NCI-H774 (cell line): ENCODE measurements at regions not wholly inside any gene's neighbourhood (a gene's known extent, or its start where the extent isn't known, plus 50 kb on each side); places are given as distances from the start of the nearest gene placed in this dataset.
"Not testable (repeated sequence)": the region's sequence is repeated elsewhere in the genome, so short reads cannot be mapped to it uniquely, and the experiment has no call there.

Experiments used
- DNase-seq: peaks from one replicate; lab custom pipeline; 2025; lab: John Stamatoyannopoulos, UW

DNA sequence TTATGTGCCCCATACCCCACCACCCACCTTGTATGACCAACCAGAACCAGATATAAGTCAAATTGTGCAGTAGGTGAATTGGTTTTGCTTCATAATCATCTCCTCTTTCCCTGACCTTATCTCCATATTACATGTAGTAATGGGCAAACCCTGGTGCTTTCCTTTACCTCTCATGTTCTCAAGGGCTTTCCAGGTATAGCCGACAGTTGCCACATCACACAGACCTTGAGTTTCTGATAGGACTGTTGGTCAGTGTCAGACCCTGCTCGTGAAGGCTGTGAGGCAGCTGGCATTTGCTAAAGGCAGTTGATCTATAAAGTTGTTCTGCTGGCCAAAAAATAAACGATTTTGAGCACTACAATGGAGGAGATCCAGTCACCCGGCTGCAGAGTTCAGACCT lies 145.9 kb downstream of the ALX1 start:
- no peak for DNase-seq

DNA sequence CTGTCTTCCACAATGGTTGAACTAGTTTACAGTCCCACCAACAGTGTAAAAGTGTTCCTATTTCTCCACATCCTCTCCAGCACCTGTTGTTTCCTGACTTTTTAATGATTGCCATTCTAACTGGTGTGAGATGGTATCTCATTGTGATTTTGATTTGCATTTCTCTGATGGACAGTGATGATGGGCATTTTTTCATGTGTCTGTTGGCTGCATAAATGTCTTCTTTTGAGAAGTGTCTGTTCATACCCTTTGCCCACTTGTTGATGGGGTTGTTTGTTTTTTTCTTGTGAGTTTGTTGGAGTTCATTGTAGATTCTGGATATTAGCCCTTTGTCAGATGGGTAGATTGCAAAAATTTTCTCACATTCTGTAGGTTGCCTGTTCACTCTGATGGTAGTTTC lies 153.1 kb downstream of the ALX1 start:
- not testable (repeated sequence) for DNase-seq

DNA sequence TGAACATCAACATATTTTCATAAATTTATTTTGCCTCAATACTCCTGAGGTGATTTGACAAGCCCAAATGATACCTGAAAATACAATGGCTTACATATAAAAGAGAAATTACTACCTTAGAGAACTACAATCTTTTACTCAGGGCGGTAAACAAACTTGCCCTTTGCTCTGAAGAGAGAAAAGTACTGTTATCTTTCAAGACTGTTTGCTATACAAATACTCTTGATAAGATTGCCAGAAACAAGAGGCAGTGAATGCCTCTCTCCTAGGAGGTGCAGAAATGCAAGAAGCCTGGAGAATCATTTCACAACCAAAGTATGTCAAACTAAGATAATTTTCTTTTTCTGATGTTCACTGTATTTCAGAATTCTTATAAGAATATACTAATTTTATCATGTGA lies 160.3 kb downstream of the ALX1 start:
- no peak for DNase-seq

DNA sequence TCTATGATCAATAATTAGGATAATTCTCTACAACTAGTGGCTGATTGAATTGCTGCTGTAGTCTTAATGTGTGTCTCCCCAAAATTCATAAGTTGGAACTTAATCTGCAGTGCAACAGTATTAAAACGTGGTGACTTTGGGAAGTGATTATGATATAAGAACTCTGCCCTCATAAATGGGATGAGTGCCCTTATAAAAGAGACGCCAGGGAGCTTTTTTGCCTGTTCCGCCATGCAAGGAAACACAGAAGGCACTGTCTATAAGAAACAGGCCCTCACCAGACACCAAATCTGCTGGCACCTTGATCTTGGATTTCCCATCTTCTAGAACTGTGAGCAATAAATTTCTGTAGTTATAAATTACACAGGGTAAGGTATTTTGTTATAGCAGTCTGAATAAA lies 161.0 kb downstream of the ALX1 start:
- no peak for DNase-seq

DNA sequence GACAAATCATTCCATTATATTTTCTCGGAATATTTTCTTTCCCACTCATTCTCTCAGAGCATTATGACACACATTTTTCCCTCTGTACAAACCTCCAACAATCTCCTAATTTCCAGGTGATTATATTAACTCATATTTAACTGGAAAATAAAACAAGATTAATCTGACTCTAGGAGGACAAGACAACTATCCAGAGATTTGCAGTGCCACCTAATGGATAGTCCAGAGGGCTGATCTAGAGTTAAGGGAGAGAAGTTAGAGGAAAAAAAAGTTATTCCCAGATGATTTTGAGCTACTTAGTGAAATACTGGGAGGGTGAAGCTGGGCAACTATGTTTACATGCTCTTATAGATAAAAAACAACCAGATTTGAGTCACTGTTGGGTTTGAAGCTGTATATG lies 161.7 kb downstream of the ALX1 start:
- peak; percentile 17 for DNase-seq

DNA sequence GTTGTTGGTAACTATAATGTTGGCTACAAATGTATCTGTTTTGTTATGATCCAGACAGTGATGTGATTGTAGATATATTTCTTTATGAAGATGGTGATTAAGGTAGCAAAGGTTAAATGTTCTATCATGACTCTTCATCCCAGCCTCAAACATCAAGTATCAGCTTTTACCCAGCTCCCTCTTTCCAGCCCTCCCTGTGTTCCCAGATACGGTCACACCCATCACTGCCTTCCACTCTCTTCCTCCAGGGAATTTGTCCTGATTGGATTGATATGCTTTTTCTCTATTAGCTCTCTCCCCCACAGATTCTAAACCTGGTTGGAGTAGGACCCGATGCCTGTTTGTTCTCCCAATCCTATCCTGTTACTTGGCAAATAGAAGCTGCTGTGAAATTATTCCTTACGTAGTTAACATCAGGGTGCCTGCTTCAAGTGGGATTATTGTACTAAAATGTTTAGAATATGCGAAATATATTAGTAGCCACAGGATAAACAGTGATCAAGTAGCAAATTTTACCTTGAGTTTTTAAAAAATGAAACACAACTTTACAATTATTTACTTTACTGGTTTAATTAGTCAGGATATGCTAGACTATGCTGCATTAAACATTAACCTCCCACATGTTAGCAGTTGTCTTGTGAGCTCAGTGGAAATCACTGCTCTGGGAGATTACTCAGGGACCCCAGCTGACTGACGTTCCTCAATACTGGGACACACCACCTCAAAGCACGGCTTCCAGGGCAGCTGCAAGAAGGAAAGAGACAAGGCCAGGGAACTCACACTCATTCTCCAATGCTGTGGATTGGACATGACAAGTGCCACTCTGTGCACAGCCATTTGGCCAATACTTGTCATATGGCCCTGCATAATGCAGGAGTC lies 165.3 kb downstream of the ALX1 start:
- no peak for DNase-seq

DNA sequence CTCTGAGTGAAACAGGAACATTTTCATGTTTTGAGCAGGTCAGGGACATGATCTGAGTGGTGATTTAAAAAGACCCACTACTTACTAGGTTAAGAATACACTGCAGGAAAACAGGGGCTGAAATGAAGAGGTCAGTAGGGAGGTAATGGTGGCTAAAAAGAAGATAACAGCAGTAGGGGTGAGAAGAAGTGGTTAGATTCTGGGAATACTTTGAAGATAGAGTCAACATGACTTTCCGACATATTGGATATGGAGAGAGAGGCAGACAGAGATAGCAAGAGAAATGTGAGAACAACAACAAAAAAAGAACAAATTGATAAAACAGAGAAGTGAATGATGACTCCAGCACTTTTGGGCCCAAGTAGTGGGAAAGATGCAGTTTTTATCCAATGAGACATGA lies 168.0 kb downstream of the ALX1 start:
- DNase-seq, result no peak

DNA sequence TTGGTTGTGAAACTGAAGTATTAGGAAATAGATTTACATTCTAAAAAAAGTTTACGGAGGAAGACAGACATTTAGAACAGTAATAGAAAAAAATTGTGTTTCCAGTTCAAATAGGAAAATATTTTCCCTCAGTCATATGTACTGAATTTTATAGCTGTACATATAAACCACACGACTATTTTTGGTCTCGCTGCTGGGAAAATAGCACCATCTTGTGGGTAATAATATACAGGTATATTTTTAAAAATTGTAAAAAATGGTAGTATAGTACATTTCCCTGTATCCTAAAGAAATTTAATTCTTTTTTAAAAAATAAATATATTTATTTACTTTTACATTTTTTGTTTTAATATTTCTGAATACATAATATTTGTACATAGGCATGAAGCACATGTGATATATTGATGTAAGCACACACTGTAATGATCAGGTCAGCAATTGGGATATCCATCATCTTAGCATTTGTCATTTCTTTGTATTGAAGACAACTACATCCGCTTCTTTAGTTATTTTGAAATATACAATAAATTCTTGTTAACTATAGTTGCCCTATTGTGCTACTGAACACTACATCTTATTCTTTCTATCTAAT lies 168.6 kb downstream of the ALX1 start:
- peak; percentile 6 for DNase-seq

DNA sequence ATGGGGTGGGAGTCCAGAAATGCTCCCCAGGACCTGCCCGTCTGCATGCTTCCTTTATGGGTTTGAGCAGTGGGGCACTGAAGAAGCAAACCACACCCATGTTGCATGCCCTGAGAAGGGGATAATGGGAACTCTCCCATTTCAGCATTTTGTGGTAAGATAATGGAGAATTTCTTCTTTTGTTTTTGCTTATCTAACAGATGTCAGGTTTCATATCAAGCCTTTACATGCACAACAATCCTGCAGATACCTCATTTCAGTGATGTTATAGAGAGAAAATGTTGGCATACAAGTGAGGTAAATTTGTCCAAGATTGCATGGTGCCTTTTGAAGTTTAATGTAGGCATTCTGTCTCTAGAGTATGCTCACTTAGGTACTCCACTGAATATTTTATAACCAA lies 177.0 kb downstream of the ALX1 start:
- DNase-seq, result no peak

DNA sequence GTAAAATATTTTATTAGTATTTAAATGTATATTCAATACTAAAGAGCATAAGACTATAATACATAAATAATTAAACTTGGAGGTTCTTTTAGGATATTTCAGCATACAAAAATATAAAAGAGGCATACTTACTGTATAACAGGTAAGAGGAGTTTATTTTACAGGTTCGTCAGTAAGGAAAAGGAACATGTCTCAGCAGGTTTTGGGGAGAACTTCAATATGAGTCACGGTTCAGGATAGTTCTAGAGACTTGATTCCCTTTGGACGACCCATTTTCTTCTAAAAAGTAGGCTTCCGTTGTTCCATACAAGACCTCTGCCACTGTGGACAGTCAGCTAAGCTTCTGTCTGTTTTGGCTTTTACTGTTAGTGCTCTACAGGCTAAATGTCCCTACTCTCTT lies 181.1 kb downstream of the ALX1 start:
- no peak for DNase-seq

DNA sequence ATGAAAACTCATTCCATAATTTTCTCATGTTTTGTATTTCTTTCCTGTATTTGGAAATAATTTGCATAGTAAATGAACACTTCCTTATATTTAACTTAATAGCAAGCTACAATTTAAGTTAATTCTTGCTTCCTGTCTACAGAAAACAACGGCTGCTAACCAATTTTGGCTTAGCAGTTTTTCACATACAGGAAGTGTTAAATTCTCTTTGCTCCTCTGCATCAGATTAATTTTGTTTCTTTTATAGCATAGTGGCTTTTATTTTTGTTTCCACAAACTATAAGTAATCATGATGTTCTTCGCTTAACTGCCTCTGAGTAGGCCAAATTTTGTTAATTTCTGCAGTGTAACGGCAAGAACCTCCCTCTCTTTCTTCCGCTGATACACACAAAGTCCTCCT lies 182.9 kb downstream of the ALX1 start:
- DNase-seq, result no peak

DNA sequence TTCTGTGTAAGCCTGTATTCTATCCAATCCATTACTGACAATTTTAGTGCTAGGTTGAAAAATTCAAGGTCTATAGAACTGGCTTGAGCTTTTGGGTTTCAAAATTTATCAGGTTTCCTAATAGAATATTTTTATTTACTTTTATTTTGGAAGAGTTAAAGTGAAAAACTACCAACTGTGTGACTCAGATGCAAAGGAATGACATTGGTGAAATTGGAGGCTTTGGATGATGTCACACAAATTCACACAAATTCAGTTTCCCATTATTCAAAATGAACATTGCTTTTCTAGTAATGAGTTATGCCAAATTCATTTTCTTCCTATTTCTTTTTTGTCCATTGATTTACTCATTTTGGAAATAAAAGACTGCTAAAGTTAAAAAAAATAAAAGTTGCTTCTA lies 186.9 kb downstream of the ALX1 start:
- DNase-seq, result no peak

DNA sequence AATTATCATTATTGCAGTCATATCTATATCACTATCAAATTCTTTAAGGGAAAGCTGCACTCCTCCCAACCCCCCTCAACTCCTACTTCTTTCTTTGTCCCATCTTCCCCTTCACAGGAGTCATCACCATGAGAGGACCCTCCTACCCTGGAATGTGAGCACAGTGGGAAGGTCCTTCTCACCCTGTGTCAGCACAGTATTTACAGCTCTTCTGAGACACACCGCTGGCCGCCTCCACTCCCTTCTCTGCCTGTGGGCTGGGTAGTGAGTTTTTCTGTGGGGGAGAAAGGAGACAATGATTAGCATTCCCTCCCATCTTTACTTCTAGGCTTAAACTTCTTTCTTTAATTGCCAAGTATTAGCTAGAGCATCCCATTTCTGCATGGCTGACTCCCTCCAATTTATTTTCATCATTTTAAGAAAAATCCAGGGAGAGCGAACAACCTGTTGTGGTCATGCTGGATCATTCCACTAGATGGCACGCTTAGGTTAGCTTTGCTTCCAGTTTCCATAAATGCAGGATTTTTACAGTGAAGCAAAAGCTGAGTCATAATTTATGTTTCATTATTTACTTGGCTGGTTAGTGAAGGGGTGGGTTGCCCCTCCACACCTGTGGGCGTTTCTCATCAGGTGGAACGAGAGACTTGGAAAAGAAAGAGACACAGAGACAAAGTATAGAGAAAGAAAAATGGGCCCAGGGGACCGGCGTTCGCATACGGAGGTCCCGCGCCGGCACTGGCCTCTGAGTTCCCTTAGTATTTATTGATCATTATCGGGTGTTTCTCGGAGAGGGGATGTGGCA lies 188.5 kb downstream of the ALX1 start:
- peak; percentile 43 for DNase-seq

DNA sequence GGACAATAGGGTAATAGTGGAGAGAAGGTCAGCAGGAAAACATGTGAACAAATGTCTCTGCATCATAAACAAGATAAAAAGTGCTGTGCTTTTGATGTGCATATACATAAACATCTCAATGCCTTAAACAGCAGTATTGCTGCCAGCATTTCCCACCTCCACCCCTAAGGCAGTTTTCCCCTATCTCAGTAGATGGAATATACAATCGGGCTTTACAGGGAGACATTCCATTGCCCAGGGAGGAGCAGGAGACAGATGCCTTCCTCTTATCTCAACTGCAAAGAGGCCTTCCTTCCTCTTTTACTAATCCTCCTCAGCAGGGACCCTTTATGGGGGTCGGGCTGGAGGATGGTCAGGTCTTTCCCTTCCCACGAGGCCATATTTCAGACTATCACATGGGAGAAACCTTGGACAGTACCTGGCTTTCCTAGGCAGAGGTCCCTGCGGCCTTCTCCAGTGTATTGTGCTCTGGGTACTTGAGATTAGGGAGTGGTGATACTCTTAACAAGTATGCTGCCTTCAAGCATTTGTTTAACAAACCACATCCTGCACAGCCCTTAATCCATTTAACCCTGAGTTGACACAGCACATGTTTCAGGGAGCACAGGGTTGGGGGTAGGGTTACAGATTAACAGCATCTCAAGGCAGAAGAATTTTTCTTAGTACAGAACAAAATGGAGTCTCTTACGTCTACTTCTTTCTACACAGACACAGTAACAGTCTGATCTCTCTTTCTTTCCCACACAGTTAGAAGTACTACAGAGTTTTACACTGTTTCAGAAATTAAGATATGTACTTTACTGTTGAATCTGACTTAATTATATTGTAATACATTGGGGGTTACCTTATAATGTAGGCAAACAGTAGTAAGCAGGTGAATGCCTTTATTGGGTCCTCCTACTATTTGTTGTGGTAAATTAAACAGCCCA lies 189.4 kb downstream of the ALX1 start:
- not testable (repeated sequence) for DNase-seq

DNA sequence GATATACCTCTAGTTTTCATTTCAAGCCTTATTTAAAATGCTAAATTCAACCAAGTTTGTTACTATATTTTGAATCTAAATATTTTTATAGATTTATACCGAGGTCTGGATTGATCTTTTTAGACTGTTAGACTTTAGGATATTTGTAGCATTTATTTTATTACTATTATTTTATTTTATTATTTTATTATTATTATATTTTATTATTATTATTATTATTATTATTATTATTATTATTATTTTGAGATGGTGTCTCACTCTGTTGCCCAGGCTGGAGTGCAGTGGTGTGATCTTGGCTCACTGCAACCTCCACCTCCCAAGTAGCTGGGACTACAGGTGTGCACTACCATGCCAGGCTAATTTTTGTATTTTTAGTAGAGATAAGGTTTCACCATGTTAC lies 195.3 kb downstream of the ALX1 start:
- not testable (repeated sequence) for DNase-seq

DNA sequence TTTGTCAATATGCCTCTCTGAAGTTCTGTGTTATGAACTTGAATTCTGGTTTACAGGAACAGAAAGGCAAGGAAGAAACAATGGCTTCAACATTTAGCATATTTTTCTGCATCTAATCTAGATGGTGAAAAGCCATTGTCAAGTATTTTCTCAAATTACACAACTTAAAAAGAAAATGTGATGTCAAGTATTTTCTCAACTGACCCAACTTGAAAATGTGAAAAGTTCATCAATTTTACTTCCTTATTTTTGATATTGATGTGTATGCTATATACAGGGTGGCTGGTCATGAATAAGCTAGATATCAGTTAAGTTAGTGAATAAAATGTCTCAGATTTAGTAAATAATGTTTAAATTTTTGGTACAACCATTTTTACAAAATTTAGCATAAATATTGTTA lies 196.7 kb downstream of the ALX1 start:
- DNase-seq, result no peak

DNA sequence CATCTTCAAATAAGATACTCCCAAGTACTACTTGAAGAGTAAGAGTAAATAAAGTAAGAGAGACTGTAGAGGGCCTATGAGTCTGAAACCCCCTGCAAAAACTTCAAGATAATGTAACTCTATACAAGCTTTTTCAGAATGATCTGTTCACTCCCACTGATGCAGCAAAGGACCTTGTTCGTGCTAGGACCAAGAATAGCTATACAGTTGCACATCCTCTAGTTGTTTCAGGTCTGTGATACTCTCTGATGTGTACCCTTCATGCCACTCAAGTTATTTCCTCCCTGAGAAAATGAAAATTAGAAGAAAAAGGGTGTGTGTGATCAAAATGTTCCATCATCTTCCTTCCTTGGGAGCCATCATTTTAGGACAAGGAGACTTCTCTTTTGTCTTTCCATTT lies 204.4 kb downstream of the ALX1 start:
- DNase-seq, result no peak

DNA sequence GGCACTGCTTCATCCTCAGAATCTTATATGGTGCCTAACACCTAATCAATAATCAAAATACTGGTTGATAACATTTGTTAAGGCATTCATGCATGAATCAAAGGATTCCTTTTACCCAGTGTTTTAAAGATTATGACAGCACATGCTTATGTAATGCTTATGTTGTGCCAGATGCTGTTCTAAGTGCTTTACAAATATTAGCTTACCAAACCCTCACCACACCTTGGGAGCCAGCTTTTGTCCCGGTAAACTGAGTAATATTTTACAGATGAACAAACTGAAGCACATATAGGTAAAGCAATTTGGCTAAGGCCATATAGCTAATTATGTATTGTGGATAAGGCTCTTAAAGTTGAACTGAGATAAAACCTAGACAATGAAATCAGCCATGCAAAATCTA lies 209.2 kb downstream of the ALX1 start:
- DNase-seq, result peak; percentile 17

DNA sequence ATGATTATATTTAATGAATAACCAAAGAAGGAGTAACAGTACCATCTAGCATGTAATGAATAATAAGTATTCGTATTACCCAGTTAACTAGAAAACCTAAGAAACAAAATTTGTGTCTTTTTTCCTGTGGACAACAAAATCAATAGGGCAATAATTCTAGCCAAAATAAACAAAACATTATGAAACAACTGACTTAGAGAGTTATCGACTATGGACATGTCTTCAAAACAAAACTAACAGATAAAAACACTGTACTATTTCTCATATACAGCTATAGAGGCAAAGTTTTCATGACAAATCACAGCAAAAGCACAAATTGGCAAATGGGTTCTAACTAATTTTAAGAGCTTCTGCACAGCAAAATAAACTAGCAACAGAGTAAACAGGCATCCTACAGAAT lies 224.1 kb downstream of the ALX1 start:
- DNase-seq, result no peak

DNA sequence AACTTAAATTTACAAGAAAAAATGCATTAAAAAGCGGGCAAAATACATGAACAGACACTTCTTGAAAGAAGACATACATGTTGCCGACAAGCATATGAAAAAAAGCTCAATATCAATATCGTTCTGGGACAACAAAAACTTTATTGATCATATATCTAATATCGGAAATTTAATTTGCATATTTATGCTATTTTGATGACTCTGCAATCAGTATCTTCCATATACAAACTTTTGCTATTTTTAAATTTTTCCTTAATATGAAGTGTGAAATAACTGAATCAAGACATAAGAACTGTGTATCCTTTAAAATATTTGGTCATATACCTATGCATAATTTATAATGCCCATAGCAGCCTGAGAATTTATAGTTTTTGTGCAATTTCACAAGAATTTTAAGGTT lies 224.6 kb downstream of the ALX1 start:
- no peak for DNase-seq

DNA sequence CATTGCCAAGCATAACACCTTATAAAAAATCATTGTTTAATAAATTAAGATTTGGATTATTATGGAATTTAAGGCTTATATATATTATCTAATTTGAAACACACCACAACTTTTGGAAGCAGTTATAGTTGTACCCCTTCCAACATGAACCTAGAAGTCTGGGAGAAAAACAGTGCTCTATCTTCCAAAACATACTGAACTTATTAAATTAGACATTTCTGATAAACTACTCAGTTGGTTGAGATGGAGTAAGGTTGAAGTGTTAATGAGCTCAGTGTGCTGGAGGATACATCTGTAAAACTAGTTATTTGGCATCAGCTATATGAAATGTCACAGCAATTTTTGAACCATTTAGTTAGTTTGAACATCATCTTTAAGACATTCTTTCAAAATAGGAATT lies 227.4 kb downstream of the ALX1 start:
- DNase-seq, result no peak
